22Rv1 (cell line): ENCODE measurements at regions not wholly inside any gene's neighbourhood (a gene's known extent, or its start where the extent isn't known, plus 50 kb on each side); places are given as distances from the start of the nearest gene placed in this dataset.
"Not testable (repeated sequence)": the region's sequence is repeated elsewhere in the genome, so short reads cannot be mapped to it uniquely, and the experiment has no call there.

Experiments used
- CTCF ChIP-seq: fragments of 450-650 bp; IDR thresholded peaks from 2 replicates; pipeline ENCODE4 v1.5.1; 2017; ENCODE audit warnings: mild to moderate bottlenecking
- ZFX ChIP-seq: fragments of 450-650 bp; IDR thresholded peaks from 2 replicates; pipeline ENCODE4 v1.6.1; 2017; ENCODE audit warnings: antibody characterized with exemption, borderline replicate concordance

- not testable (repeated sequence) for TF ChIP-seq CTCF, ZFX
Observed at GRCh38 chrX:51000384-51000783, 89.8 kb downstream of the BMP15 start.
